Upper lobe of right lung (tissue), 1 donor: ENCODE measurements at regions not wholly inside any gene's neighbourhood (a gene's known extent, or its start where the extent isn't known, plus 50 kb on each side); places are given as distances from the start of the nearest gene placed in this dataset.
"Not testable (repeated sequence)": the region's sequence is repeated elsewhere in the genome, so short reads cannot be mapped to it uniquely, and the experiment has no call there.

Source experiments
- ATAC-seq: fragments of 200-7000 bp; cut with Tn5 transposase; one replicate; pipeline ENCODE4 v1.9.1; 2020; ENCODE audit warnings: mild to moderate bottlenecking, moderate library complexity
- DNase-seq: peaks from one replicate; pipeline ENCODE4 v3.0.0-alpha.2; 2020
- H3K27ac ChIP-seq: fragments of 200-600 bp; one replicate; pipeline ENCODE4 v1.8.0; 2022
- H3K27me3 ChIP-seq: fragments of 200-600 bp; one replicate; pipeline ENCODE4 v1.8.0; 2022; ENCODE audit warnings: mild to moderate bottlenecking
- H3K36me3 ChIP-seq: fragments of 200-600 bp; one replicate; pipeline ENCODE4 v1.8.0; 2022
- H3K4me1 ChIP-seq: fragments of 200-600 bp; one replicate; pipeline ENCODE4 v1.8.0; 2022
- H3K4me3 ChIP-seq: fragments of 200-600 bp; one replicate; pipeline ENCODE4 v1.8.0; 2022; ENCODE audit warnings: mild to moderate bottlenecking
- H3K9me3 ChIP-seq: fragments of 200-600 bp; one replicate; pipeline ENCODE4 v1.8.0; 2022
- CTCF ChIP-seq: fragments of 200-600 bp; IDR thresholded peaks from one replicate; pipeline ENCODE4 v1.8.0; 2022; ENCODE audit warnings: antibody characterized with exemption
- intact Hi-C: fragments of 100-400 bp; cut with DNase I; formaldehyde crosslinking; loops from one replicate; pipeline ENCODE4 v1.11.0; 2022
- donor health status: DM: no; HTN: yes; CAD: no; lungs with severe emphysema.

- Histone ChIP-seq H3K27me3 (no peaks in the 10 kb centered on the region), H3K27ac (no peak overlapping the region), H3K4me1 (no peaks in the 10 kb centered on the region), H3K4me3 (no peak overlapping the region), H3K36me3 (no peaks in the 10 kb centered on the region), H3K9me3 (no peaks in the 10 kb centered on the region)
- TF ChIP-seq CTCF = no peak
- no peak for DNase-seq
- intact Hi-C loops = no loop called here
- ATAC-seq = no peak
Observed at GRCh38 chr5:173486355-173487225, 129.9 kb downstream of the BOD1 start.

- Histone ChIP-seq H3K27ac (no peak overlapping the region), H3K9me3 (no peaks in the 10 kb centered on the region), H3K4me1 (no peaks in the 10 kb centered on the region), H3K36me3 (no peaks in the 10 kb centered on the region), H3K27me3 (no peaks in the 10 kb centered on the region), H3K4me3 (no peak overlapping the region)
- intact Hi-C loops = no loop called here
- DNase-seq (no peak), ATAC-seq (no peak)
- TF ChIP-seq CTCF = no peak
Observed at GRCh38 chr5:173484569-173484968, 131.9 kb downstream of the BOD1 start.

- H3K36me3 ChIP-seq, H3K27ac ChIP-seq, H3K4me1 ChIP-seq, H3K27me3 ChIP-seq, ATAC-seq, intact Hi-C loops, DNase-seq, H3K9me3 ChIP-seq, H3K4me3 ChIP-seq: not testable (repeated sequence)
Observed at GRCh38 chr5:173483599-173483998, 132.9 kb downstream of the BOD1 start.

- Histone ChIP-seq H3K27me3 (no peaks in the 10 kb centered on the region), H3K9me3 (no peaks in the 10 kb centered on the region), H3K27ac (no peak overlapping the region), H3K4me1 (no peaks in the 10 kb centered on the region), H3K4me3 (no peak overlapping the region), H3K36me3 (no peaks in the 10 kb centered on the region)
- DNase-seq (no peak), ATAC-seq (no peak)
- intact Hi-C loops = no loop called here
- TF ChIP-seq CTCF = no peak
Observed at GRCh38 chr5:173483160-173483559, 133.3 kb downstream of the BOD1 start.

- Histone ChIP-seq H3K4me3 (no peak overlapping the region), H3K9me3 (no peaks in the 10 kb centered on the region), H3K27ac (no peak overlapping the region), H3K27me3 (no peaks in the 10 kb centered on the region), H3K4me1 (no peaks in the 10 kb centered on the region), H3K36me3 (no peaks in the 10 kb centered on the region)
- ATAC-seq = no peak
- intact Hi-C loops = no loop called here
- DNase-seq = no peak
- TF ChIP-seq CTCF = no peak
Observed at GRCh38 chr5:173481821-173482220, 134.6 kb downstream of the BOD1 start.

GRCh38 chr5:173480896-173481295, 135.6 kb downstream of the BOD1 start:
- Histone ChIP-seq H3K27me3 (no peaks in the 10 kb centered on the region), H3K27ac (no peak overlapping the region), H3K36me3 (no peaks in the 10 kb centered on the region), H3K9me3 (no peaks in the 10 kb centered on the region), H3K4me3 (no peak overlapping the region), H3K4me1 (no peaks in the 10 kb centered on the region)
- no peak for DNase-seq
- intact Hi-C loops = no loop called here
- no peak for ATAC-seq
- no peak for TF ChIP-seq CTCF
